CD14-positive monocyte (primary cell): ENCODE measurements at regions not wholly inside any gene's neighbourhood (a gene's known extent, or its start where the extent isn't known, plus 50 kb on each side); places are given as distances from the start of the nearest gene placed in this dataset.

ENCODE experiments used
- DNase-seq, 3 donors: peaks; one replicate each; pipeline ENCODE4 v3.0.0-alpha.2; 2011 to 2022
- H2AFZ ChIP-seq: 2 replicates; pipeline ENCODE4 v1.6.0; 2012; ENCODE audit warnings: mild to moderate bottlenecking, low read depth, low read length, inconsistent platforms; ENCODE audit not compliant: insufficient read depth, poor library complexity, severe bottlenecking
- H3K27ac ChIP-seq, 2 donors: 1 replicate in 1 of 2; 2 replicates in 1 of 2; pipeline ENCODE4 v1.5.1; 2012 to 2013; ENCODE audit warnings: low read length in 2 of 2, control low read depth in 1 of 2, inconsistent platforms in 1 of 2, low read depth in 1 of 2, mild to moderate bottlenecking in 1 of 2
- H3K27me3 ChIP-seq, 2 donors: one replicate each; pipeline versions ENCODE4 v1.6.0 to v1.6.1; 2011 to 2013; ENCODE audit warnings: low read length in 2 of 2; ENCODE audit not compliant: control insufficient read depth in 2 of 2, insufficient read depth in 2 of 2
- H3K36me3 ChIP-seq, 2 donors: replicated peaks in 1 of 2; 1 replicate in 1 of 2; 2 replicates in 1 of 2; pipeline versions ENCODE4 v1.5.1 to v1.6.1; 2012 to 2013; ENCODE audit warnings: low read length in 2 of 2, control low read depth in 1 of 2, inconsistent platforms in 1 of 2, mild to moderate bottlenecking in 1 of 2; ENCODE audit not compliant: insufficient read depth in 2 of 2, control insufficient read depth in 1 of 2
- H3K4me1 ChIP-seq, 2 donors: 1 replicate in 1 of 2; 2 replicates in 1 of 2; pipeline versions ENCODE4 v1.5.1 to v1.6.1; 2012 to 2013; ENCODE audit warnings: low read length in 2 of 2, control low read depth in 1 of 2, inconsistent platforms in 1 of 2, mild to moderate bottlenecking in 1 of 2, moderate library complexity in 1 of 2; ENCODE audit not compliant: insufficient read depth in 2 of 2, control insufficient read depth in 1 of 2
- H3K4me2 ChIP-seq: replicated peaks from 2 replicates; pipeline ENCODE3; 2012; ENCODE audit warnings: low read length, moderate library complexity, mild to moderate bottlenecking; ENCODE audit not compliant: poor library complexity, severe bottlenecking; ENCODE audit errors: extremely low read depth
- H3K4me3 ChIP-seq, 3 experiments: fragments of 200-600 bp in 1 of 3; sonication (generic) in 1 of 3; replicated peaks in 1 of 3; 1 replicate in 2 of 3; 2 replicates in 1 of 3; pipeline ENCODE4 v1.5.1; 2011 to 2013; ENCODE audit warnings: low read length in 3 of 3, mild to moderate bottlenecking in 3 of 3, control low read depth in 2 of 3, low read depth in 2 of 3, inconsistent platforms in 1 of 3, moderate library complexity in 1 of 3
- H3K79me2 ChIP-seq: 2 replicates; pipeline ENCODE4 v1.6.0; 2012; ENCODE audit warnings: mild to moderate bottlenecking, control low read depth, inconsistent platforms, low read length, moderate library complexity; ENCODE audit not compliant: insufficient read depth
- H3K9ac ChIP-seq: 2 replicates; pipeline ENCODE4 v1.6.0; 2017; ENCODE audit warnings: low read length, mild to moderate bottlenecking; ENCODE audit not compliant: insufficient read depth, poor library complexity, severe bottlenecking
- H3K9me3 ChIP-seq, 2 donors: replicated peaks in 1 of 2; 1 replicate in 1 of 2; 2 replicates in 1 of 2; pipeline versions ENCODE4 v1.5.1 to v1.6.1; 2012 to 2013; ENCODE audit warnings: low read length in 2 of 2, control low read depth in 1 of 2; ENCODE audit not compliant: control insufficient read depth in 1 of 2, insufficient read depth in 1 of 2
- H4K20me1 ChIP-seq: 2 replicates; pipeline ENCODE4 v1.6.0; 2012; ENCODE audit warnings: mild to moderate bottlenecking, low read length, control low read depth, moderate library complexity; ENCODE audit not compliant: insufficient read depth
- H3K27ac Mint-ChIP-seq, 7 donors: one replicate each; pipeline ENCODE4 v1.8.0; 2020; ENCODE audit warnings: mild to moderate bottlenecking in 7 of 7, mixed read lengths in 7 of 7, moderate library complexity in 6 of 7, inconsistent platforms in 2 of 7
- H3K27me3 Mint-ChIP-seq, 3 donors: one replicate each; pipeline ENCODE4 v1.8.0; 2021 to 2022; ENCODE audit warnings: low read depth in 3 of 3, mild to moderate bottlenecking in 3 of 3, mixed read lengths in 3 of 3, moderate library complexity in 3 of 3, inconsistent platforms in 1 of 3
- H3K36me3 Mint-ChIP-seq, 2 donors: one replicate each; pipeline ENCODE4 v1.8.0; 2020; ENCODE audit warnings: mixed read lengths in 2 of 2, inconsistent platforms in 1 of 2, mild to moderate bottlenecking in 1 of 2
- H3K4me1 Mint-ChIP-seq: one replicate; pipeline ENCODE4 v1.8.0; 2020; ENCODE audit warnings: mild to moderate bottlenecking, mixed read lengths
- H3K4me3 Mint-ChIP-seq, 2 donors: one replicate each; pipeline ENCODE4 v1.8.0; 2020; ENCODE audit warnings: mild to moderate bottlenecking in 2 of 2, mixed read lengths in 2 of 2, moderate library complexity in 1 of 2
- H3K9me3 Mint-ChIP-seq, 7 donors: one replicate each; pipeline ENCODE4 v1.8.0; 2020 to 2022; ENCODE audit warnings: mixed read lengths in 7 of 7, mild to moderate bottlenecking in 6 of 7, moderate library complexity in 6 of 7, inconsistent platforms in 2 of 7
- WGBS: methylation state at CpG from one replicate; pipeline ENCODE4 v1.1.5; 2013; ENCODE audit warnings: missing lambda C conversion rate; ENCODE audit not compliant: insufficient coverage; 5-methylcytosine and 5-hydroxymethylcytosine counted together
- intact Hi-C, 2 donors: fragments of 100-400 bp; cut with micrococcal nuclease; formaldehyde crosslinking; loops; one replicate each; pipeline versions ENCODE4 v1.15.0 to v1.15.1; 2023
- TF ChIP-seq, protein P1 (sequence below): fragments of 200-600 bp; IDR thresholded peaks from one replicate; pipeline ENCODE4 v1.8.0; 2022; ENCODE audit warnings: antibody characterized with exemption, mild to moderate bottlenecking

DNA sequence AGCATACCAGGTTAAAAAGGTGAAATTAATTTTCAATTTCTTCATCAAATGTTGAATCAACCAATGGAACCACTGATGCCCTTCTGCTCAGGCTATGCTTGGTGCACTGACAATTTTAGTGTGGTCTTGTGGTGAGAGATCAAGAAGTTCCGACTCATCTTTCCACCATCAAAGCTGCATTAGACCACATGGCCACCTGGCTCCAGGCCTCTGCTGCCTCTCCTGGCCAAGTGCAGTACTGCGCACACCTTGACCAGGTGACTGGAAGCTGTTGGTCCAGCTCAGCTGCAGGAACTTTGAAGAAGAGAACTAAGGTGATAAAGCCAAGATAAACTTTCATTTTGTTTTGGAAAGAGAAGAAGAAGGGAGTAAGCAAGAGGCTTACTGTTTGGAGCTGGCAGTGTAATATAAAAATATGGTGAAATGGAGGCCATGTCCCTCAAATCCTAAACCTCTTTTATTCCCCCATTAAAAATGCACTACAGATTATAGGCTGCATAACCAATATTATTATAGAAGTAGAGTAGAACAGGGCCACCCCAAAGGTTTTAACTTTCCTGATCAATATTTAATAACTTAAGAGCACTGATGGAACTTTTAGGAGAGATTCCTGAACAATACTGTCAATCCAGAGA lies 315.5 kb upstream of the C9orf72 start:
- Histone ChIP-seq H3K27ac (no peak overlapping the region), H3K36me3 (no peaks in the 10 kb centered on the region), H3K4me1 (no peaks in the 10 kb centered on the region), H2AFZ (no peak overlapping the region), H3K4me2 (no peak overlapping the region), H3K79me2 (no peaks in the 10 kb centered on the region), H3K4me3 (no peak overlapping the region), H3K27me3 (no peaks in the 10 kb centered on the region), H3K9me3 (peaks cover 0 to 2% of the 10 kb centered on the region in 2 donors), H4K20me1 (no peaks in the 10 kb centered on the region), H3K9ac (no peak overlapping the region)
- Mint-ChIP-seq H3K27me3 (peaks cover 2 to 4% (median 3%) of the 10 kb centered on the region in 3 donors), H3K36me3 (no peaks in the 10 kb centered on the region), H3K4me1 (no peaks in the 10 kb centered on the region), H3K9me3 (peaks cover 0 to 3% (median 0%) of the 10 kb centered on the region in 7 donors), H3K4me3 (no peak overlapping the region), H3K27ac (no peak overlapping the region)
- no CpG with 5 or more reads among the region's 2 CpGs for WGBS
- peak in 2 of 3 donors; percentile 2 to 4 for DNase-seq
- intact Hi-C loops, result no loop called here
- TF ChIP-seq, protein P1, sequence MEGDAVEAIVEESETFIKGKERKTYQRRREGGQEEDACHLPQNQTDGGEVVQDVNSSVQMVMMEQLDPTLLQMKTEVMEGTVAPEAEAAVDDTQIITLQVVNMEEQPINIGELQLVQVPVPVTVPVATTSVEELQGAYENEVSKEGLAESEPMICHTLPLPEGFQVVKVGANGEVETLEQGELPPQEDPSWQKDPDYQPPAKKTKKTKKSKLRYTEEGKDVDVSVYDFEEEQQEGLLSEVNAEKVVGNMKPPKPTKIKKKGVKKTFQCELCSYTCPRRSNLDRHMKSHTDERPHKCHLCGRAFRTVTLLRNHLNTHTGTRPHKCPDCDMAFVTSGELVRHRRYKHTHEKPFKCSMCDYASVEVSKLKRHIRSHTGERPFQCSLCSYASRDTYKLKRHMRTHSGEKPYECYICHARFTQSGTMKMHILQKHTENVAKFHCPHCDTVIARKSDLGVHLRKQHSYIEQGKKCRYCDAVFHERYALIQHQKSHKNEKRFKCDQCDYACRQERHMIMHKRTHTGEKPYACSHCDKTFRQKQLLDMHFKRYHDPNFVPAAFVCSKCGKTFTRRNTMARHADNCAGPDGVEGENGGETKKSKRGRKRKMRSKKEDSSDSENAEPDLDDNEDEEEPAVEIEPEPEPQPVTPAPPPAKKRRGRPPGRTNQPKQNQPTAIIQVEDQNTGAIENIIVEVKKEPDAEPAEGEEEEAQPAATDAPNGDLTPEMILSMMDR, result peak; percentile 74

DNA sequence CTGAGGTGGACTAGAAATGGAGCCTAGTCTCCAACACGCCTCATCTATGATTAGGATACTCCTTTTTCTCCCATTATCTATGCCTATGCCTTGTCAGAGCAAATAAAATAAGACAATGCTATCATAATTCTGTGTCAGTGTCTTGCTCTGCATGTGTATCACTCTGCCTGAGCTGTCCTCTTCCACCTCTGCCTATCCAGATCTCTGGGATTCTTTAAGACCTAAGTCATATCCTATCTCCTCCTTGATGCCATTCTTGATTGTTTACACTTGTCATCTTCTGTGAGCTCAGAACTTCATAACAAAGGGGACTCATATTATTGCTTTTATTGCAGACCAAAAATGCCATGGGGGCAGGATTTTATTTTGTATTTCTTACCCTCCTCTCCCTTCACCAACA lies 351.2 kb upstream of the C9orf72 start:
- Histone ChIP-seq H3K4me2 (no peak overlapping the region), H3K36me3 (no peaks in the 10 kb centered on the region), H4K20me1 (no peaks in the 10 kb centered on the region), H3K4me1 (no peaks in the 10 kb centered on the region), H3K27me3 (no peaks in the 10 kb centered on the region), H2AFZ (no peak overlapping the region), H3K9ac (no peak overlapping the region), H3K27ac (no peak overlapping the region), H3K79me2 (no peaks in the 10 kb centered on the region), H3K4me3 (no peak overlapping the region), H3K9me3 (no peaks in the 10 kb centered on the region)
- intact Hi-C loops, result no loop called here
- H3K4me1 Mint-ChIP-seq, result no peaks in the 10 kb centered on the region
- H3K4me3 Mint-ChIP-seq, result no peak overlapping the region
- DNase-seq, result no peak
- no peak overlapping the region for H3K27ac Mint-ChIP-seq
- TF ChIP-seq, protein P1, result no peak
- WGBS, result no CpG with 5 or more reads among the region's 1 CpG
- peaks cover 0 to 2% (median 1%) of the 10 kb centered on the region in 3 donors for H3K27me3 Mint-ChIP-seq
- H3K9me3 Mint-ChIP-seq, result no peaks in the 10 kb centered on the region
- H3K36me3 Mint-ChIP-seq, result no peaks in the 10 kb centered on the region
